RKO (cell line): ENCODE measurements at regions not wholly inside any gene's neighbourhood (a gene's known extent, or its start where the extent isn't known, plus 50 kb on each side); places are given as distances from the start of the nearest gene placed in this dataset.
"Not testable (repeated sequence)": the region's sequence is repeated elsewhere in the genome, so short reads cannot be mapped to it uniquely, and the experiment has no call there.

Source experiments
- DNase-seq: peaks from one replicate; pipeline ENCODE4 v3.0.0-alpha.2; 2016; ENCODE audit warnings: low spot score

DNA sequence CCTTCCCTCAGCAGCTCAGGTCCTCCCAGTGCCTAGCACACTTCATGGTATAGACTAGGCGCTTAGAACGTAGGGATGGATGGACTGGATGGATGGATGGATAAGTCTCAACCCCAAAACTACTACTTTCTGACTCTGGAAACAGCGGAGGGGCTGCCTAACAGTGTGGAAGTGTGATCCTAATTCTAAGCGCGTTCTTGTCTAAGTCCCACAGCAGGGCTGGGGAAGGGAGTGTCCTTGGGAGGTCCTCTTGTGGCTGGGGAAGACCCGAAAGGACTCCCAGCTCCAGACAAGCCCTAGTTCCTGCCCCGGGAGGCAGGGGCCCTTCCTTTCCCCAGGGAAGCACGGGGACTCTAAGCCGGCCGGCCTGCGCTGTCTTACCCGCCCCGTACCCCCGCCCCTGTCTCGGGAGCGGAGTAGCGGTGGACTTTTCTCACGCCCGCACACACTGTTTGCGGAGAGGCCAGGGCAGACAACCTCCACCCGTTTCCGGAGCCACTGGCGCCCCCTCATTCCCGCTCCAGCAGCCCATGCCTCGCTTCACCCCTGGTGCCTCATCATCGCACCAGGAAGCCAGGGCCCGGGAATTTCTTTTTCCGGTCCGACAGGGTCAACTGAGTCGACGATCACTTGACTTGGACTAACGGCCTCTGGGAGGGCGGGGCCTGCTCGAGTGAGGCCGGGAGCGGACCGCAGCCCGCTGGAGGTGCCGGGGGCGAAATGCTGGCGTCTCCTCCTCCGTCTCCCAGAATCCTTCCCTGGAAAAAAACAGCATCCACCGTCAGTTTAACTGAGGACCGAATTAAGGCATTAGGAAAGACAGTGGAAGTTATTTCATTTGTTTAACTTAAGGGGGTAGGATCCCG, 133.3 kb downstream of the TBC1D2B start:
- peak; percentile 48 for DNase-seq

GRCh38 chr15:77942611-77943211, 134.8 kb downstream of the TBC1D2B start:
- no peak for DNase-seq

- DNase-seq, result not testable (repeated sequence)
These were observed 136.3 kb downstream of the TBC1D2B start for GRCh38 chr15:77941090-77941827.

- no peak for DNase-seq
These were observed 137.0 kb downstream of the TBC1D2B start for GRCh38 chr15:77940381-77940947.

- no peak for DNase-seq
These were observed 137.7 kb downstream of the TBC1D2B start for GRCh38 chr15:77939851-77940250.

DNA sequence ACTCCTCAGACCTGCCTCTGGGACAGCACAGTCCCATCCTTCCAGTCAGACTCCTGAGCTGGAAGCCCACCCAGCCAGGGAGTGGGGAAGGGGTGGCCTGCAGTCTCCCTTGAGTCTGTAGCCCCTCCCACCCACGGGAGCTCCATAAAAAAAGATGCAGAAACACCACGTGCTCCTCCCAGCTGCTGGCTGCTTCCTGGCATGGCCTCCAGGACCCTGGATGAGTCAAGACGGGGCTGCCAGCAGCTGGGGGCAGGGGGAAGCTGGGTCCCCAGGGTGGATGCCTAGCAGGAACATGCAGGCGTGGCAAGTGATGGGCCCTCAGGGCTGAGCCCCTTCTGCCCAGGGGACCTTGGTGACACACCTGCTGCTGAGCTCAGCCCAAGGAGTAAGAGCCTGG, 138.5 kb downstream of the TBC1D2B start:
- not testable (repeated sequence) for DNase-seq

DNA sequence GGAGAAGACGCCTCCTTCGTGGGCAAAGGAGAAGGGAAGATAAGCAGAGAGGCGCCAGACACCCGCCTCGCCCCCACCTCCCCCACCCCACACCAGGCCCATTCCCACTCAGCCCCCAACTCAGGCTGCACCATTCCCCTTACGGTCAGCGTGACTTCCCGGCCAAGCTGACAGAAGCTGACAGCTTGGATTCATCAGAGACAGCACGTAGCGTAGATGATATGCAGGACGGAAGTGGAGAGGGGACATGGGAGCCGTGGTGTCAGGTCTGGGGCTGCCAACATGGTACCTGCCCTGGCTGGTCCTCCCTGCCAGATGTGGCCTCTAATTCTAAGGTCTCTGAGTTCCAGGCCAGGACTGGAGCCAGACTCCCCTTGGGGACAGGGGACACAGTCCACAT, 139.0 kb downstream of the TBC1D2B start:
- not testable (repeated sequence) for DNase-seq

DNA sequence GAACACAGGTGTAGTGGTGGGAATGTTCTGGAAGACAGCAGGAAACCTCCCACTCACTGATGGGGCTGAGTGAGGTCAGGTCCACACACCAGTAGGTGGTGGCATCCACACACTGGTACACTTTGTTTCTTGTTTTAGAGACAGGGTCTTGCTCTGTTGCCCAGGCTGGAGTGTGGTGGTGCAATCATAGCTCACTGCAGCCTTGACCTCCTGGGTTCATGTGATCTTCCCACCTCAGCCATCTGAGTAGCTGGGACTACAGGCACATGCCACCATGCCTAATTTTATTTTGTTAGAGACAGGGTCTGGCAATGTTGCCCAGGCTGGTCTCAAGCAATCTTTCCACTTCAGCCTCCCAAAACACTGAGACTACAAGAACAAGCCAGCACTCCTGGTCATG, 140.9 kb downstream of the TBC1D2B start:
- not testable (repeated sequence) for DNase-seq

- not testable (repeated sequence) for DNase-seq
These were observed 143.0 kb downstream of the TBC1D2B start for GRCh38 chr15:77934516-77934915.

- DNase-seq, result not testable (repeated sequence)
These were observed 146.6 kb downstream of the TBC1D2B start for GRCh38 chr15:77930907-77931306.

DNA sequence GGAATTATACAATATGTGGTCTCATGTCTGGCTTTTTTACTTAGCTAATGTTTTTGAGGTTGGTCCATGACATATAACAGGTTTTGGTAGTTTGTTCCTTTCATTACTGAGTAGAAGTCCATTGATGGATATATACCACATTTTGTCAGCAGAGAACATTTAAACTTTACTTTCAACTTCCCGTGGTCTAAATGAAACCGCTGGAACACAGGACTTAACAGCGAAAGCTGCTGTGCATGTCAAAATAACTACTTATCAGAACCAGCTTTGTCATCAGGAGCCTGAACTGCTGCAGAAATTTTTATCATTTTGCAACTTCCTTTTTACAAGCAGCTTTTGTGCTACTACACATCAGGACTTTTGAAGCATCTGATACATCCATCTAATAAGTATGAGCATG, 147.0 kb downstream of the TBC1D2B start:
- not testable (repeated sequence) for DNase-seq

- not testable (repeated sequence) for DNase-seq
These were observed 150.7 kb downstream of the TBC1D2B start for GRCh38 chr15:77926789-77927188.

GRCh38 chr15:77926296-77926695, 151.2 kb downstream of the TBC1D2B start:
- DNase-seq, result not testable (repeated sequence)

DNA sequence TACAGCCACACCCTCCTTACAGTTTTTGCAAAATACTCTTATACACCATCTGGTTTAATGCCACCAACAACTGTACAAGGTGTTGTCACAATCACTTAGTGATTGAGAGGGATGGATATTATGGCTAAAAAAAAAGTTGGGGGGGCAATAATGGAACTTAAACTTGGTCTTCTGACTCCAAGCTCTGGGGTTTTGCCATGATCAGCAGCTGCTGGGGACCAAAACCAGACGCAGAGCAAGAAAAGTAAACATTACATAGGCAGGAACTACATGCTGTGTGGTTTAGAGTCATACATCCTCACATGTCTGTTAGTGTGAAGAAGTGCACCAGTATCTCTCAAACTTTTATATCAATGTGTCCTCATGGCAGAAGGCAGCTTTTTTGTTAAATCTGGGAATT, 152.4 kb downstream of the TBC1D2B start:
- not testable (repeated sequence) for DNase-seq

DNA sequence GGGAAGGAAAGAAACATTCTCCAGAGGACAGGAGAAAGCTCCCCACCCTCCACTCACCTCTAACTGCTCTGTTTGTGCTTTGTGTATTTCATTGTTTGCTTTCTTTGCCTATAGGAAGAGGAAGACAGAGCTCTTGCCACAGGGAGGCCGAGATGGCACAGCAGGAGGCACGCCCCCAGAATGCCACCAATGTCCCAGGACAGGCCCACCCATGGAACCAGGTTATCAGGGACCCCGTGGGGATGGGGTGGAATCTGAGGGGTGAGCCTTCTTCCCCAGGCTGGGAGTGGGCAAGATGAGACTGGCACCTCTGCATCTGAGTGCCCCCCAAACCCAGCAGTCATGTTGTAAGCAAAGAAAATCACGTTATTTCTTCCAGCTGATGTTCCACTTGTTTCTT, 155.8 kb downstream of the TBC1D2B start:
- no peak for DNase-seq

GRCh38 chr15:77916966-77917635, 160.4 kb downstream of the TBC1D2B start:
- DNase-seq, result not testable (repeated sequence)

DNA sequence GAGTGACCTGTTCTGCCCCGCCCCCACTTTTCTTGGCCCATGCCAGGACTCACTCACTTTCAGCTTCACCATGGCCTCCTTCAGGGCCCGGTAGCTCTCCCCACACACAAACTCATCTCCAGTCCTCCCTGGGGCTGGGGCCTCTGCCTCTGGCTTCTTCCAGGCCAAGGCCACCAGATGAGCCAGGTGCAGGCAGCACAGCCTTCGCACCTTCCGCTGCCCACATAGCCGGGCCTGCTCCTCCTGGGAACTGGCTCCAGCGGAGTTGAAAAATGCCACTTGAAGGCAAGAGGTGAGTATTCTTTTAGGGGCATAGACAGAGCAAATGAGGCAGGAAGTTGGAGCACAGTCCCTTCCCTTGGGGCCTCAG, 161.6 kb downstream of the TBC1D2B start:
- not testable (repeated sequence) for DNase-seq

DNA sequence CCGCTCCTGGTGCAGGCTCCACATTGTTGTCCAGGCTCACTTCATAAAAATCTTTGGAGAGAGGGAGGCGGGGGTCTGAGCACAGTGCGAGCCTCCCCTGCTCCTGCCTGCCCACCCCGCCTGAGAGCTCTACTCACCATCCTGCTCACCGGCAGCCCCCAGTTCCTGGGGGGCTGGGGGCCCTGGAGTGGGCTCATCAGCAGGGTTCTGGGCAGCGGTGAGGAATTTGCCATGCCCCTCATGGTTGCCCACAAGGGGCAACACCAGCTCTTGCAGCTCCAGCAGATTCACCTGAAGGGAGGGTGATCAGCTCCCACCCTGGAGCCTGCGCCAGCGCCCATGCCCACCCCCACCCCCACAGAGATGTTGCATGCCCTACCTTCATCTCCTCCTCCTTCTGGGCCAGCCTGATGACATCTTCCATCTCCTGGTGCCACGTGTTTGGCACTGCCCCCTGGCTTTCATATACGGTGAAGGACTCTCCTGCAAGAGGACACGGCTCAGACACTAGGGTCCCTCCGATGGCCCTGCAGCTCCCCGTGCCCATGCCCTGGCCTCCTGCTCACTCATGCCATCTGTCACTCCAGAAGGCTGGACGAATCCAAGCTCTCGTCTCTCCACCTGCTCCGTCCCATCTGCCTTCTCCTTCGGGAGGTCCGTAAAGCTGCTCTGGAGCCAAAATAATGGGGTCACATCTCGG, 162.1 kb downstream of the TBC1D2B start:
- no peak for DNase-seq

DNA sequence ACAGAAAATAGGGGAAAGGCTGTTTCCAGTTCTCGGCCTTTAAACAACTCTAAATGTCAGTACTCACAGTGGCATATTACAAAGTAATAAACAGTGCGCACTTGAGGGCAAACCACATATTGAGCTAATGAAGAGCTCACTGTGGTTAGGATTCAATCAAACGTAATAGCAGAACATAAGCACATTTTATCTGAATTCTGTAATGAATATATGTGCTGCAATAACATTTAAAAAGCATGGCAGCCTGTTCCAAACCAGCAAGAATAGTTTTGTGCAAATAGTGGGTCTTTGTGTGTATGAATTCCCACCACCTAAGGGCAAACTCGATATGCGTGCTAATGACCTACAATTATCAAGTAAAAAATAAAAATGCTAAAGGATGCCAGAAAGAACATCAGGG, 163.0 kb downstream of the TBC1D2B start:
- not testable (repeated sequence) for DNase-seq

DNA sequence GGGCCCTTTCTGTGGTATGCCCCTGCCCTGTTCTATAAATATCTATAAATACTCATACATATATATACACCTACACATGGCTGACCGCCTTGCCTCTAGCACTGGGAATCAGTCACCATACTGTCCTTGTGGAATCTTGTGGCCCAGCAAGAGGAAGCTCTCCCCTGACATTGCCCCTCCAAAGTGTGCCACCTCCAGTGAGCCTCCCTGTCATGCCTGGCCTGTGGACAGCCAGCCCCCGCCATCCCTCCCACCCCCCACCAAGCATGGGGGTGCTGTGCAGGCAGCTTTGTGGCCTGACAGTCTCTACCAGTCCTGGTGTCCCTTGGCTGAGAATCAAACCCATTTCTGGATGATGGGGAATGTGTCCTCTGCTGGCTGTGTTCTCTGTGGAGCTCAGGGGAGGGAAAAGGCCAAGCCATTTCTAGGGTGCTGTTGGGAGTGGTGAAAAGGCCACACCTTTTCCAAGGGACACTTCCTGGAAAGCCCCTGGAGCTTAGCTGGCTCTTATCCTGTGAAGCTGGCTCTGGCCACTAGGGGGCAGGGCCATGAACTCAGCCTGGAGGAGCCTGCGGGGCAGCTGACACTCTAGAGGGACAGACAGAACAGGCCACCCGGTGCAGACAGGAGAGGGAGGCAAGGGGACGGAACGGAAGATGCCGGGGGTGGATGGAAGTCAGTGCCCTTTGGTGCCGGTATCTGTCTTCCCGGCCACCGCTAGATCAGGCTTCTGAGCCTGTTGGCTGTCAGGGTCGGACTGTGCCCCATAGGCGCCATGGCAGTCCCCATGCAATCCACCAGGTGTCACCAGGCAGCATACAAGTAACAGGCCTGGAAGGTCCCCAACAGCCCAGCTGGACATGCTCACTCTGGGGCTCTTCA, 167.2 kb downstream of the TBC1D2B start:
- peak; percentile 84 for DNase-seq
